GM12891 (cell line): ENCODE measurements at regions not wholly inside any gene's neighbourhood (a gene's known extent, or its start where the extent isn't known, plus 50 kb on each side); places are given as distances from the start of the nearest gene placed in this dataset.

Source experiments
- DNase-seq: peaks from one replicate; pipeline ENCODE4 v3.0.0; 2011; ENCODE audit warnings: low spot score; ENCODE audit not compliant: insufficient read length
- FAIRE-seq: peaks from 2 replicates; lab custom pipeline; 2011; peaks lifted over from hg19 to GRCh38; lab: Jason Lieb, UNC
- PAX5 ChIP-seq: IDR thresholded peaks from 2 replicates; pipeline ENCODE4 v1.6.1; 2011; ENCODE audit warnings: low read length, moderate library complexity, mild to moderate bottlenecking; ENCODE audit not compliant: insufficient read depth, severe bottlenecking
- POLR2A ChIP-seq: IDR thresholded peaks from 2 replicates; pipeline ENCODE4 v1.6.1; 2011; ENCODE audit warnings: low read depth, low read length, control low read depth
- POLR2AphosphoS5 ChIP-seq: IDR thresholded peaks from 2 replicates; pipeline ENCODE4 v1.6.1; 2011; ENCODE audit warnings: low read depth, low read length, control low read depth
- POU2F2 ChIP-seq: IDR thresholded peaks from 2 replicates; pipeline ENCODE4 v1.6.1; 2011; ENCODE audit warnings: low read depth, mild to moderate bottlenecking, control low read depth, low read length, moderate library complexity
- SPI1 ChIP-seq: IDR thresholded peaks from 2 replicates; pipeline ENCODE4 v1.6.1; 2011; ENCODE audit warnings: low read depth, low read length, control low read depth
- TAF1 ChIP-seq: IDR thresholded peaks from 2 replicates; pipeline ENCODE4 v1.6.1; 2011; ENCODE audit warnings: low read depth, low read length, control low read depth

DNA sequence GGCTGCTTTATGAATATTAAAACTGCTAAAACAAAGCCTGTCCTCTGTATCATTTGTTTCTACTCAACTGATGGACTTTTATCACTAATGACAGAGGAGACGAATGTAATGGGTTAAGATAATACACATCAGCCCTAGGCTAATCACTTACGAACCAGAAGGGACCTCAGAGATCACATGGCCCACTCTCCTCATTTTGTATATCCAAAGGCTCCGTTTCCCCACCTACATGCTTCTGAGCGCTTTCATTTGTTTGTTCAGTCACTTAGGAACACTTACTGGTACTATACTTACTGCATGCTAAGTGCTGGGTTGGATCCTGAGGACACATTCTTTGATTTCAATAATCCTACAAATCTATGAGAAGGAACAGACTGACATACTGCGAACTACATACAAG lies 169.3 kb downstream of the CEP135 start:
- FAIRE-seq (no peak), DNase-seq (no peak)

DNA sequence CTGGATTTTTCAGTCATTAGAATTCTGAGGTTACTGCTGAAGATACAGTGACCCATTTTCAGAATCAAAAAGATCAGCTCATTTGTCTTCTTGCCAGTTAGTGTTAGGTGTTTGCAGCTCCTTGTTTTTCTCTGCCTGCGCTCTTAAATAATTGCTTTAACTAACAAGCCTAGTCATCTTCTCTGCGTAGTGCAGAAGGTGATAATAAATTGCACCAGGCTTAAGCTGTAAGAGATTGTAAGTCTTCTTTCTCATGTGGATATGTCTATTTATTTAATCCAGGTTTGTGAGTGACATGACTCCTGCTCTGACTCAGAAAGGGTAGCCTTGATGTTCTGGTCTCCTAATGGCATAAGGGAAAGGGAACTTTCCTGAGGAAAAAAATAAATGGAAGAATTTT lies 167.2 kb downstream of the CEP135 start:
- no peak for TF ChIP-seq SPI1
- no peak for TF ChIP-seq POLR2A
- TF ChIP-seq POU2F2: no peak
- no peak for TF ChIP-seq TAF1
- TF ChIP-seq PAX5: no peak
- DNase-seq (no peak), FAIRE-seq (no peak)

More for the DNA sequence above, 169.3 kb downstream of the CEP135 start:
- TF ChIP-seq TAF1 (no peak), POU2F2 (no peak), POLR2AphosphoS5 (no peak), PAX5 (no peak), SPI1 (no peak), POLR2A (no peak)

DNA sequence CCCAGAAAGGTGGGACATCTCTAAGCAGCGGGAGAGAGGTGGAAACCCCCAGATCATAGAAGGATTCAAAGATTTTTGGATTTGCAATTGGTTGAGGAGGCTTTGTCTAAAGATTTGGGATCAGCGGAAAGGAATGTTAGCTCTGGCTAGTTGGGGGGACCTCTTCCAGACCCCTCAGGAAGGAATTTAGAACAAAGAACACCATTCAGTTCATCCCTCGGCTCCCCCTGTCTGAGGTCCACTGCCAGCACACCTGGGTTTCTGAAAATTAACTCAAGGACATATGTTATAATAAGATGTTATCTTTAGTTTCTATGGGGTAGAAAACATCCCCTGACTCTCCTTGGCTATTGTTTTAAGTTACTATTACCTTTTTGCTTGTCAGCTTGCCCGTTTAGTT lies 163.6 kb downstream of the CEP135 start:
- TF ChIP-seq SPI1: no peak
- TF ChIP-seq PAX5: no peak
- TF ChIP-seq TAF1: no peak
- no peak for TF ChIP-seq POLR2A
- TF ChIP-seq POU2F2: no peak
- no peak for TF ChIP-seq POLR2AphosphoS5
- no peak for FAIRE-seq

GRCh38 chr4:56106180-56107147 lies 157.7 kb downstream of the CEP135 start:
- no peak for FAIRE-seq
- no peak for DNase-seq

More for the DNA sequence above, 163.6 kb downstream of the CEP135 start:
- no peak for DNase-seq

GRCh38 chr4:56104188-56104587 lies 155.4 kb downstream of the CEP135 start:
- TF ChIP-seq PAX5: no peak
- no peak for DNase-seq
- FAIRE-seq: no peak

More at GRCh38 chr4:56106180-56107147, 157.7 kb downstream of the CEP135 start:
- no peak for TF ChIP-seq POLR2A
- TF ChIP-seq PAX5: no peak
- TF ChIP-seq TAF1: no peak
- TF ChIP-seq POU2F2: no peak
- TF ChIP-seq SPI1: no peak
- no peak for TF ChIP-seq POLR2AphosphoS5

GRCh38 chr4:56102601-56103000 lies 153.9 kb downstream of the CEP135 start:
- FAIRE-seq (no peak), DNase-seq (no peak)
- TF ChIP-seq POLR2AphosphoS5: no peak
- no peak for TF ChIP-seq PAX5
- no peak for TF ChIP-seq POU2F2
- no peak for TF ChIP-seq POLR2A
- TF ChIP-seq TAF1: no peak
- no peak for TF ChIP-seq SPI1

DNA sequence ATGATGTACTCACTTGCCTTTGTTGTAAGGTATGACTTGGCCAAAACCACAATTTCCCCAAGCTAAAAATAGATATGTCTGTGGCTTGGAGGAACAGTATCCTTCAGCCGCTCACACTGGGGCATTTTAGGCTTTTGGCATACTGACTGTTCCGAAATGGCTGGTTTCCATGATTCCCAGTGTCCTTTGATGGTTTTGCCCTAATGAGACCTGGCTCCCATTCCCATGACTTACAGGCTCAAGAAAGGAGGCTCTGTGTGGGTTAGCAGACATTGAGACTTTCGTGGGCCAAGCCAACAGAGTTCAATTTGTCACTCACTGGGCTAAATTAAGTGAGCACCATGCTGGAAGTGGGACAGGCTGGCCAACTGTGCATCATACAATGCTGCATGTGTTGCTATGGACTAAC lies 150.6 kb downstream of the CEP135 start:
- no peak for TF ChIP-seq POLR2AphosphoS5
- no peak for TF ChIP-seq POLR2A
- DNase-seq: no peak
- no peak for FAIRE-seq

DNA sequence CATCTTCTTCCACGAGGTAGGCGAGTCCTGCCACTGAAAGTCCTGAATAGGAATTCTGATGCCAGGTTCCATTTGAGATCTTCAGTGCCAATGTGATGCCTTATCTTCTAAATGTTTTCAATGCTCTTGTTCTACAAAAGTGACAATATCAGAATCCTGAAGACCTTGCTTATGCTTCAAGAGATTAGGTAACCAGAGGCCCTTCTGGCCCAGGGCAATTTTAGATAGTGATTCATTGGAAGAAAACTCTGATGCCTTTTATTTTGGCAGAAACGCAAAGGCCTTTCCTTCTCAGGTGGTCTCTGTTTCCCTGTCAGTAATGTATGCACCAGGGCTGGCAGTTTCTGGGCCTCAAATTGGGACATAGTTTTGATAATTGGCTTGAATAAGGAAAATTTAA lies 144.8 kb downstream of the CEP135 start:
- TF ChIP-seq SPI1 (no peak), PAX5 (no peak), POLR2A (no peak), POLR2AphosphoS5 (no peak), TAF1 (no peak), POU2F2 (no peak)

DNA sequence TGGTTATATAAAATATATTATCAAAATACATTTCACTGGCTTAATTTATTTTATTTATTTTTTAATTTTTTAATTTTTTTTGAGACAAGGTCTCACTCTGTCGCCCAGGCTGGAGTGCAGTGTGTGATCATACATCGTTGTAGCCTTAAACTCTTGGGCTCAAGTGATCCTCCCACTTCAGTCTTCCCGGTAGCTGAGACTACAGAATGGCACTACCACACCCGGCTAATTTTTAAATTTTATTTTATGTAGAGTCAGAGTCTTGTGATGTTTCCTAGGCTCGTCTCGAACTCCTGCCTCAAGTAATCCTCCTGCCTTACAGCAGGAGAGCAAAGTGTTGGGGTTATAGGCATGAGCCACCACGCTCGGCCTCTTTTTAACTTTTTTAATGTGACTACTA lies 143.8 kb downstream of the CEP135 start:
- TF ChIP-seq TAF1 (no peak), SPI1 (no peak), PAX5 (no peak), POLR2A (no peak)
- FAIRE-seq (no peak), DNase-seq (no peak)

More for the DNA sequence above, 144.8 kb downstream of the CEP135 start:
- DNase-seq (no peak), FAIRE-seq (no peak)

- no peak for TF ChIP-seq TAF1
- no peak for TF ChIP-seq PAX5
- TF ChIP-seq POLR2A: no peak
- FAIRE-seq: no peak
- no peak for DNase-seq
Measured at GRCh38 chr4:56086561-56086960, 137.8 kb downstream of the CEP135 start.
